PC-3 (cell line): ENCODE measurements at regions not wholly inside any gene's neighbourhood (a gene's known extent, or its start where the extent isn't known, plus 50 kb on each side); places are given as distances from the start of the nearest gene placed in this dataset.

Experiments
- ATAC-seq: fragments of 200-7000 bp; cut with Tn5 transposase; 2 replicates; pipeline ENCODE4 v1.9.1; 2020; ENCODE audit warnings: mild to moderate bottlenecking, moderate library complexity
- BruUV-seq: library from RNA; stranded (reverse); fragments of 400-500 nt; replicated peaks from 2 replicates; lab custom pipeline; 2021; lab: Mats Ljungman, UMichigan
- CTCF ChIA-PET: fragments of 300-600 bp; sonication (Branson Sonifier 250); formaldehyde crosslinking; loops from one replicate; lab custom pipeline; 2022; ENCODE audit warnings: antibody characterized with exemption; lab: Charles Lee
- POLR2A ChIA-PET: fragments of 300-600 bp; sonication (Branson Sonifier 250); formaldehyde crosslinking; loops from one replicate; lab custom pipeline; 2022; ENCODE audit warnings: antibody characterized with exemption; ENCODE audit not compliant: unreplicated experiment; lab: Charles Lee
- DNase-seq: peaks from one replicate; pipeline ENCODE4 v3.0.0-alpha.2; 2015
- H2AFZ ChIP-seq: fragments of 300-600 bp; sonication (generic); 2 replicates; pipeline ENCODE4 v1.6.0; 2016; ENCODE audit warnings: antibody characterized with exemption, low read length
- H3F3A ChIP-seq: fragments of 300-600 bp; sonication (generic); one replicate; pipeline ENCODE4 v1.6.0; 2017; ENCODE audit warnings: antibody characterized with exemption, low read length, control low read depth, mild to moderate bottlenecking; ENCODE audit not compliant: unreplicated experiment
- H3K27ac ChIP-seq: fragments of 300-600 bp; sonication (generic); 2 replicates; pipeline ENCODE4 v1.5.1; 2016; ENCODE audit warnings: mild to moderate bottlenecking, low read length
- H3K27me3 ChIP-seq: fragments of 300-600 bp; sonication (generic); 2 replicates; pipeline ENCODE4 v1.6.1; 2016; ENCODE audit warnings: low read length, mixed read lengths
- H3K36me3 ChIP-seq: fragments of 300-600 bp; sonication (generic); 2 replicates; pipeline ENCODE4 v1.6.1; 2016; ENCODE audit warnings: low read depth, mixed run types, low read length, mixed read lengths
- H3K4me1 ChIP-seq: fragments of 300-600 bp; sonication (generic); 2 replicates; pipeline ENCODE4 v1.5.1; 2016; ENCODE audit warnings: low read length; ENCODE audit not compliant: insufficient read depth
- H3K4me2 ChIP-seq: fragments of 300-600 bp; sonication (generic); 2 replicates; pipeline ENCODE4 v1.6.0; 2016; ENCODE audit warnings: low read length
- H3K4me3 ChIP-seq: fragments of 300-600 bp; sonication (generic); 2 replicates; pipeline ENCODE4 v1.5.1; 2016; ENCODE audit warnings: mild to moderate bottlenecking, low read length, mixed read lengths
- H3K79me2 ChIP-seq: fragments of 300-600 bp; sonication (generic); 2 replicates; pipeline ENCODE4 v1.6.1; 2017; ENCODE audit warnings: low read length, mixed read lengths
- H3K9ac ChIP-seq: fragments of 300-600 bp; sonication (generic); 2 replicates; pipeline ENCODE4 v1.6.0; 2016; ENCODE audit warnings: mild to moderate bottlenecking, low read length
- H3K9me2 ChIP-seq: fragments of 300-600 bp; sonication (generic); replicated peaks from 2 replicates; pipeline ENCODE4 v1.6.1; 2016; ENCODE audit warnings: mixed run types, low read length, mixed read lengths
- H3K9me3 ChIP-seq: fragments of 300-600 bp; sonication (generic); 2 replicates; pipeline ENCODE4 v1.6.1; 2016; ENCODE audit warnings: low read length, mixed read lengths
- H4K20me1 ChIP-seq: fragments of 300-600 bp; sonication (generic); 2 replicates; pipeline ENCODE4 v1.6.1; 2016; ENCODE audit warnings: low read length, mixed read lengths
- CTCF ChIP-seq: fragments of 300-600 bp; sonication (generic); conservative IDR thresholded peaks from 2 replicates; pipeline ENCODE4 v1.5.1; 2017; ENCODE audit warnings: antibody characterized with exemption, low read depth, mild to moderate bottlenecking, low read length
- EZH2 ChIP-seq: fragments of 300-600 bp; sonication (generic); IDR thresholded peaks from one replicate; pipeline ENCODE4 v1.6.1; 2017; ENCODE audit warnings: antibody characterized with exemption, mild to moderate bottlenecking, low read length; ENCODE audit not compliant: unreplicated experiment
- EZH2phosphoT487 ChIP-seq: fragments of 300-600 bp; sonication (generic); IDR thresholded peaks from 2 replicates; pipeline ENCODE4 v1.6.1; 2018; ENCODE audit warnings: mild to moderate bottlenecking, antibody characterized with exemption, low read length, borderline replicate concordance
- intact Hi-C: fragments of 100-400 bp; cut with micrococcal nuclease; formaldehyde crosslinking; loops from 2 replicates; pipeline ENCODE4 v1.9.0; 2023

- H3K79me2 ChIP-seq, result no peaks in the 10 kb centered on the region
- H3K9ac ChIP-seq, result no peak overlapping the region
- H3K4me2 ChIP-seq, result no peak overlapping the region
- no peaks in the 10 kb centered on the region for H3K36me3 ChIP-seq
- peak overlapping the region; percentile 85 for H3K27ac ChIP-seq
- no TSS peak for BruUV-seq
- no peaks in the 10 kb centered on the region for H3K9me3 ChIP-seq
- DNase-seq, result no peak
- no peaks in the 10 kb centered on the region for H3K27me3 ChIP-seq
- H3K4me3 ChIP-seq, result no peak overlapping the region
- CTCF ChIA-PET, result no interaction called here
- no peak for ATAC-seq
- POLR2A ChIA-PET, result no interaction called here
- intact Hi-C loops, result loop anchor here (2.0 to 10.0 kb wide), 2 partner anchors 19 to 213 kb away; no protein-coding TSS in a partner anchor
- H3F3A ChIP-seq, result no peaks in the 10 kb centered on the region
- H4K20me1 ChIP-seq, result no peaks in the 10 kb centered on the region
- TF ChIP-seq CTCF (no peak), EZH2 (no peak), EZH2phosphoT487 (no peak)
- no peak overlapping the region for H2AFZ ChIP-seq
- no peaks in the 10 kb centered on the region for H3K9me2 ChIP-seq
- peaks cover 45% of the 10 kb centered on the region for H3K4me1 ChIP-seq
These were observed 74.7 kb upstream of the MAP4K3 start for GRCh38 chr2:39511605-39512433.

- POLR2A ChIA-PET, result no interaction called here
- Histone ChIP-seq H3K9ac (no peak overlapping the region; the same call in 1 of the 2 replicates), H2AFZ (no peak overlapping the region), H3K9me3 (no peaks in the 10 kb centered on the region), H3K36me3 (no peaks in the 10 kb centered on the region), H3K27me3 (no peaks in the 10 kb centered on the region), H4K20me1 (no peaks in the 10 kb centered on the region), H3K4me3 (no peak overlapping the region), H3K4me2 (no peak overlapping the region), H3K4me1 (peaks cover 44% of the 10 kb centered on the region), H3K27ac (peak overlapping the region; percentile 85), H3K79me2 (no peaks in the 10 kb centered on the region), H3K9me2 (no peaks in the 10 kb centered on the region), H3F3A (no peaks in the 10 kb centered on the region)
- CTCF ChIA-PET, result interaction anchor here (0.6 kb wide), 1 partner anchor 38 kb away, joined by 6 read pairs; no protein-coding TSS in a partner anchor
- no TSS peak for BruUV-seq
- no peak for DNase-seq
- ATAC-seq, result no peak
- intact Hi-C loops, result loop anchor here (2.0 to 10.0 kb wide), 2 partner anchors 20 to 212 kb away; no protein-coding TSS in a partner anchor
- TF ChIP-seq CTCF (no peak), EZH2phosphoT487 (no peak), EZH2 (no peak)
These were observed 75.4 kb upstream of the MAP4K3 start for GRCh38 chr2:39512434-39512935.
